A673 (cell line): ENCODE measurements at regions not wholly inside any gene's neighbourhood (a gene's known extent, or its start where the extent isn't known, plus 50 kb on each side); places are given as distances from the start of the nearest gene placed in this dataset.

Source experiments
- BruUV-seq: library from RNA; stranded (reverse); fragments of 400-500 nt; replicated peaks from 2 replicates; lab custom pipeline; 2021; lab: Mats Ljungman, UMichigan
- CTCF ChIA-PET: fragments of 300-600 bp; sonication (Branson Sonifier 250); formaldehyde crosslinking; loops from one replicate; lab custom pipeline; 2022; ENCODE audit warnings: antibody characterized with exemption; lab: Charles Lee
- POLR2A ChIA-PET: fragments of 300-600 bp; sonication (Branson Sonifier 250); formaldehyde crosslinking; loops from one replicate; lab custom pipeline; 2022; ENCODE audit warnings: antibody characterized with exemption; ENCODE audit not compliant: low non-redundant PET; lab: Charles Lee
- DNase-seq: peaks from one replicate; pipeline ENCODE4 v3.0.0-alpha.2; 2015; ENCODE audit warnings: low spot score
- H3K27ac ChIP-seq: fragments of 200-600 bp; sonication (generic); 2 replicates; pipeline ENCODE4 v1.5.1; 2016; ENCODE audit warnings: mixed run types, low read depth, mild to moderate bottlenecking, mixed read lengths, antibody characterized with exemption, low read length; ENCODE audit not compliant: poor library complexity, severe bottlenecking
- H3K27me3 ChIP-seq: fragments of 200-600 bp; sonication (generic); replicated peaks from 2 replicates; pipeline ENCODE4 v1.6.1; 2017; ENCODE audit warnings: mixed run types, low read depth, mild to moderate bottlenecking, mixed read lengths, antibody characterized with exemption, low read length; ENCODE audit not compliant: insufficient read depth, poor library complexity
- H3K36me3 ChIP-seq: fragments of 200-600 bp; sonication (generic); 2 replicates; pipeline ENCODE4 v1.6.1; 2016; ENCODE audit warnings: mixed run types, mild to moderate bottlenecking, mixed read lengths, antibody characterized with exemption, low read length; ENCODE audit not compliant: insufficient read depth, poor library complexity, severe bottlenecking
- H3K4me1 ChIP-seq: fragments of 200-600 bp; sonication (generic); 2 replicates; pipeline ENCODE4 v1.6.1; 2017; ENCODE audit warnings: mixed run types, mild to moderate bottlenecking, mixed read lengths, antibody characterized with exemption, low read length; ENCODE audit not compliant: insufficient read depth, poor library complexity, severe bottlenecking
- H3K4me3 ChIP-seq: fragments of 200-600 bp; sonication (generic); 2 replicates; pipeline ENCODE4 v1.5.1; 2016; ENCODE audit warnings: low read depth, mixed run types, mild to moderate bottlenecking, mixed read lengths, low read length; ENCODE audit not compliant: poor library complexity, severe bottlenecking
- H3K9me3 ChIP-seq: fragments of 200-600 bp; sonication (generic); 2 replicates; pipeline ENCODE4 v1.6.1; 2016; ENCODE audit warnings: mixed run types, low read depth, mild to moderate bottlenecking, mixed read lengths, antibody characterized with exemption, low read length; ENCODE audit not compliant: poor library complexity, severe bottlenecking
- EZH2 ChIP-seq: fragments of 200-600 bp; sonication (generic); IDR thresholded peaks from 2 replicates; pipeline ENCODE4 v1.6.1; 2017; ENCODE audit warnings: borderline replicate concordance, low read depth, mild to moderate bottlenecking, mixed read lengths, antibody characterized with exemption, low read length; ENCODE audit not compliant: poor library complexity, severe bottlenecking
- intact Hi-C: fragments of 100-400 bp; cut with micrococcal nuclease; formaldehyde crosslinking; loops from one replicate; pipeline ENCODE4 v1.10.0; 2022; ENCODE audit not compliant: unreplicated experiment
- TF ChIP-seq, protein P1 (sequence below): fragments of 300-800, 200-600 bp; sonication (generic); conservative IDR thresholded peaks from 2 replicates; pipeline ENCODE4 v1.5.1; 2017; ENCODE audit warnings: low read depth, mild to moderate bottlenecking, antibody characterized with exemption, low read length, moderate library complexity, mixed read lengths

DNA sequence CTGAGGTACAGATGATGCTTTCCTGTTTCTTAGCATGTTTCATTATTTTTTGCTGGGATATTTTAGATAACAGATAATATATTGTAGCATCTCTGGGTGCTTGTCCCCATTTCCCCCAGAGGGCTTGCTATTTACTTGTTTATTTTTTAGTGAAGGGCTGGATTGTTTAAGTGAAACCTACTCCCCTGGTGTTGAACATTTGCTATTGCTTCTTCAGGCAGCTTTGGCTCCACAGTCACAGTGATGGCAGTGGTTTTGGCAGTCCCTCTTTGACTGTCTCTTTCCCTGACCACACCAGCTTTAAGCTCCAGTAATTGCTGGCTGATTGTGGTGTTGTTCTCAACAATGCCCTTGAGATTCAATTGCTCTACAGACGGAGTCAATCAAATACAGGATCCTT, 128.9 kb downstream of the KLF13 start:
- BruUV-seq, result no TSS peak
- no peak overlapping the region for H3K27ac ChIP-seq
- H3K36me3 ChIP-seq, result no peaks in the 10 kb centered on the region
- intact Hi-C loops, result no loop called here
- no peaks in the 10 kb centered on the region for H3K4me1 ChIP-seq
- H3K9me3 ChIP-seq, result no peaks in the 10 kb centered on the region
- TF ChIP-seq, protein P1, sequence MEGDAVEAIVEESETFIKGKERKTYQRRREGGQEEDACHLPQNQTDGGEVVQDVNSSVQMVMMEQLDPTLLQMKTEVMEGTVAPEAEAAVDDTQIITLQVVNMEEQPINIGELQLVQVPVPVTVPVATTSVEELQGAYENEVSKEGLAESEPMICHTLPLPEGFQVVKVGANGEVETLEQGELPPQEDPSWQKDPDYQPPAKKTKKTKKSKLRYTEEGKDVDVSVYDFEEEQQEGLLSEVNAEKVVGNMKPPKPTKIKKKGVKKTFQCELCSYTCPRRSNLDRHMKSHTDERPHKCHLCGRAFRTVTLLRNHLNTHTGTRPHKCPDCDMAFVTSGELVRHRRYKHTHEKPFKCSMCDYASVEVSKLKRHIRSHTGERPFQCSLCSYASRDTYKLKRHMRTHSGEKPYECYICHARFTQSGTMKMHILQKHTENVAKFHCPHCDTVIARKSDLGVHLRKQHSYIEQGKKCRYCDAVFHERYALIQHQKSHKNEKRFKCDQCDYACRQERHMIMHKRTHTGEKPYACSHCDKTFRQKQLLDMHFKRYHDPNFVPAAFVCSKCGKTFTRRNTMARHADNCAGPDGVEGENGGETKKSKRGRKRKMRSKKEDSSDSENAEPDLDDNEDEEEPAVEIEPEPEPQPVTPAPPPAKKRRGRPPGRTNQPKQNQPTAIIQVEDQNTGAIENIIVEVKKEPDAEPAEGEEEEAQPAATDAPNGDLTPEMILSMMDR, result no peak
- TF ChIP-seq EZH2, result no peak
- H3K27me3 ChIP-seq, result no peaks in the 10 kb centered on the region
- ChIA-PET CTCF (no interaction called here), POLR2A (no interaction called here)
- no peak overlapping the region for H3K4me3 ChIP-seq
- no peak for DNase-seq

DNA sequence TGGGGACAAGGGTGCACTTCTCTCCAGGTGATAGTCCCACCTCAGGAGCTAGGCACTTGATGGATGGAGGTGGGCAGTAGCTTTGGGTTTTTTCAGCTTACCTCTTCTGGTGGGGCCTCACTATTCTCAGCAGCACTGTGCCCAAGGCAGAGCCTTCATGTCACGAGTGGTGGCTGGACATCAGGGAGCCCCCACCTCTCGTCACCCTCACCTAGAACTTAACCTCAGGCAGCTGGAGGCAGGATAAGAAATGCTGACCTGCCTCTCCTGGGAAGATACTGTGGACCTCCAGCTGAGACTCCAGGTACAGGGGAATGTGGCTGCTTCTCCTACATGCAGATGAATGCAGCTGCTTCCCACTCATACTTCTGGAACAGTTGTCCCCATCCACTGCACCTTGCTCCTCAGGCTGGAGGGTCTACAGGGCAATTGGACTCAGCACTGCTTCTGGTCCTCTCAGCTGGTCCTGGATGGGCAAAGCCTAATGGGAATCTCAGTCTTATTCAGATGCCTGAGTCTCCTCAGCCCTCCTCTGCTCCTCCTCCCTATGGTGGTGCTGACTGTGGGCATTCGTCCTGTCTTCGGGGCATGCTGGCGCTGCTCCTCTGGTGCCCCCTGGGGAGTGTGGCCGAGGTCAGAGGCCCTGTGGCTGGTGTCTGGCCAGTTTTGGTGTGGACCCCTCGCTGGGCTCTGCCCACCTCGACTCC, 129.9 kb downstream of the KLF13 start:
- H3K27me3 ChIP-seq, result no peaks in the 10 kb centered on the region
- TF ChIP-seq EZH2, result no peak
- H3K36me3 ChIP-seq, result no peaks in the 10 kb centered on the region
- ChIA-PET POLR2A (no interaction called here), CTCF (no interaction called here)
- no peak overlapping the region for H3K27ac ChIP-seq
- H3K4me1 ChIP-seq, result no peaks in the 10 kb centered on the region
- no peaks in the 10 kb centered on the region for H3K9me3 ChIP-seq
- intact Hi-C loops, result no loop called here
- no peak for DNase-seq
- no peak overlapping the region for H3K4me3 ChIP-seq
- BruUV-seq, result no TSS peak

DNA sequence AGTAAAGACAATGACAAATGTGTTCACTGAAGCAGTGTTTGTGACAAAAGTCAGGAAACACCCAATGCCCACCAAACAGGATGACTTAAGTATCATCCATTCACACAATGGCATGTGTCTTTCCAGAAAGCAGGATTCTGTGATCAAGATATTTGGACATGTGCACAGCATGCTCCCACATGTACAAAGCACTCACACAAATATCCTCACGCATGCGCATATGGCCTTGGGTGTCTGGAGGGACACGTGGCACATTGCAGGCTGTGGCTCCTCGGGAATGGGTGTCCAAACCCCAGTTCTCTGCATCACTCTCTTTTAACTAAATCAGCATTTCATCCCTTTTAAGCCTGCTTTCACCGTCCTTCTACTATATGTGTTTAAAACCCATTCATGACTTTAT, 130.5 kb downstream of the KLF13 start:
- intact Hi-C loops, result no loop called here
- ChIA-PET POLR2A (no interaction called here), CTCF (no interaction called here)
- H3K27me3 ChIP-seq, result no peaks in the 10 kb centered on the region
- no peak for DNase-seq
- H3K27ac ChIP-seq, result no peak overlapping the region
- no TSS peak for BruUV-seq
- TF ChIP-seq, protein P1, result no peak
- no peak for TF ChIP-seq EZH2
- H3K9me3 ChIP-seq, result no peaks in the 10 kb centered on the region
- H3K4me3 ChIP-seq, result no peak overlapping the region
- no peaks in the 10 kb centered on the region for H3K4me1 ChIP-seq
- no peaks in the 10 kb centered on the region for H3K36me3 ChIP-seq
